H9 (cell line): ENCODE measurements at regions not wholly inside any gene's neighbourhood (a gene's known extent, or its start where the extent isn't known, plus 50 kb on each side); places are given as distances from the start of the nearest gene placed in this dataset.
A peak's percentile ranks its signal among the peaks of the same experiment; 100 is the strongest.

Experiments
- DNase-seq: peaks from one replicate; pipeline ENCODE4 v3.0.0-alpha.2; 2017
- H2AFZ ChIP-seq: one replicate; pipeline ENCODE4 v1.6.1; 2013; ENCODE audit warnings: mild to moderate bottlenecking, low read length, control low read depth, moderate library complexity
- H2AK5ac ChIP-seq: 2 replicates; pipeline ENCODE4 v1.6.1; 2013; ENCODE audit warnings: low read length, control low read depth, mixed read lengths; ENCODE audit not compliant: insufficient read length
- H2BK120ac ChIP-seq: one replicate; pipeline ENCODE4 v1.6.1; 2013; ENCODE audit warnings: low read depth, mild to moderate bottlenecking, low read length, control low read depth, inconsistent platforms; ENCODE audit not compliant: poor library complexity, severe bottlenecking
- H2BK12ac ChIP-seq: 2 replicates; pipeline ENCODE4 v1.6.1; 2013; ENCODE audit warnings: low read length, control low read depth, mixed read lengths, low read depth; ENCODE audit not compliant: insufficient read length
- H2BK15ac ChIP-seq: 2 replicates; pipeline ENCODE4 v1.6.1; 2013; ENCODE audit warnings: low read depth, low read length, control low read depth
- H2BK20ac ChIP-seq: one replicate; pipeline ENCODE4 v1.6.1; 2013; ENCODE audit warnings: low read depth, mild to moderate bottlenecking, low read length, control low read depth, inconsistent platforms; ENCODE audit not compliant: poor library complexity, severe bottlenecking
- H2BK5ac ChIP-seq: 2 replicates; pipeline ENCODE4 v1.6.1; 2013; ENCODE audit warnings: low read length, control low read depth, mixed read lengths; ENCODE audit not compliant: insufficient read length
- H3K14ac ChIP-seq: 2 replicates; pipeline ENCODE4 v1.6.1; 2013; ENCODE audit warnings: low read length, control low read depth; ENCODE audit not compliant: insufficient read depth
- H3K18ac ChIP-seq: 2 replicates; pipeline ENCODE4 v1.6.1; 2013; ENCODE audit warnings: low read depth, mild to moderate bottlenecking, mixed read lengths, low read length, control low read depth; ENCODE audit not compliant: insufficient read length
- H3K23ac ChIP-seq: 2 replicates; pipeline ENCODE4 v1.6.1; 2013; ENCODE audit warnings: low read length, control low read depth, mixed read lengths, low read depth; ENCODE audit not compliant: insufficient read length
- H3K23me2 ChIP-seq: 2 replicates; pipeline ENCODE4 v1.6.1; 2013; ENCODE audit warnings: low read depth, mild to moderate bottlenecking, mixed read lengths, low read length, control low read depth; ENCODE audit not compliant: insufficient read length, poor library complexity, severe bottlenecking
- H3K27ac ChIP-seq: 2 replicates; pipeline ENCODE4 v1.5.1; 2013; ENCODE audit warnings: low read length, control low read depth, mixed read lengths, low read depth; ENCODE audit not compliant: insufficient read length
- H3K27me3 ChIP-seq: 2 replicates; pipeline ENCODE4 v1.6.1; 2013; ENCODE audit warnings: low read length, control low read depth, inconsistent platforms; ENCODE audit not compliant: insufficient read depth
- H3K4ac ChIP-seq: 2 replicates; pipeline ENCODE4 v1.6.1; 2013; ENCODE audit warnings: low read depth, mild to moderate bottlenecking, control low read depth, inconsistent platforms, low read length, moderate library complexity
- H3K4me1 ChIP-seq: 2 replicates; pipeline ENCODE4 v1.6.1; 2013; ENCODE audit warnings: low read length, control low read depth, inconsistent platforms; ENCODE audit not compliant: insufficient read depth
- H3K4me2 ChIP-seq: 2 replicates; pipeline ENCODE4 v1.6.1; 2013; ENCODE audit warnings: low read length, control low read depth, mixed read lengths; ENCODE audit not compliant: insufficient read length, insufficient read depth
- H3K56ac ChIP-seq: 2 replicates; pipeline ENCODE4 v1.6.1; 2013; ENCODE audit warnings: low read depth, mild to moderate bottlenecking, mixed read lengths, low read length, control low read depth; ENCODE audit not compliant: insufficient read length
- H3K79me1 ChIP-seq: 2 replicates; pipeline ENCODE4 v1.6.1; 2013; ENCODE audit warnings: low read depth, mild to moderate bottlenecking, moderate library complexity, low read length, control low read depth, inconsistent platforms; ENCODE audit not compliant: insufficient read depth, poor library complexity, severe bottlenecking
- H3K79me2 ChIP-seq: 2 replicates; pipeline ENCODE4 v1.6.1; 2013; ENCODE audit warnings: low read length, control low read depth, inconsistent platforms; ENCODE audit not compliant: insufficient read depth
- H3K9ac ChIP-seq: 2 replicates; pipeline ENCODE4 v1.6.1; 2013; ENCODE audit warnings: low read length, control low read depth, mixed read lengths; ENCODE audit not compliant: insufficient read length; ENCODE audit errors: extremely low read depth
- H3K9me3 ChIP-seq: one replicate; pipeline ENCODE4 v1.6.1; 2013; ENCODE audit warnings: low read depth, low read length, inconsistent platforms; ENCODE audit not compliant: control insufficient read depth
- H3T11ph ChIP-seq: one replicate; pipeline ENCODE4 v1.6.1; 2013; ENCODE audit warnings: mild to moderate bottlenecking, low read length, control low read depth, inconsistent platforms
- H4K20me1 ChIP-seq: one replicate; pipeline ENCODE4 v1.6.1; 2013; ENCODE audit not compliant: control insufficient read depth, insufficient read length, insufficient read depth
- H4K5ac ChIP-seq: 2 replicates; pipeline ENCODE4 v1.6.1; 2013; ENCODE audit warnings: low read depth, mild to moderate bottlenecking, mixed read lengths, low read length, control low read depth; ENCODE audit not compliant: insufficient read length
- H4K8ac ChIP-seq: replicated peaks from 2 replicates; pipeline ENCODE4 v1.6.1; 2013; ENCODE audit warnings: low read length, control low read depth, mixed read lengths, low read depth; ENCODE audit not compliant: insufficient read length
- H4K91ac ChIP-seq: 2 replicates; pipeline ENCODE4 v1.6.1; 2013; ENCODE audit warnings: low read depth, mild to moderate bottlenecking, moderate library complexity, mixed read lengths, low read length, control low read depth; ENCODE audit not compliant: insufficient read length
- H3K27ac Mint-ChIP-seq, 3 experiments: 2 replicates in 2 of 3; 3 replicates in 1 of 3; pipeline ENCODE4 v1.8.0; 2020 to 2021; ENCODE audit warnings: mixed read lengths in 3 of 3, mild to moderate bottlenecking in 1 of 3, moderate library complexity in 1 of 3
- H3K27me3 Mint-ChIP-seq: 2 replicates; pipeline ENCODE4 v1.8.0; 2021; ENCODE audit warnings: low read depth, mild to moderate bottlenecking, moderate library complexity, mixed read lengths
- H3K36me3 Mint-ChIP-seq, 3 experiments: 2 replicates in 2 of 3; 3 replicates in 1 of 3; pipeline ENCODE4 v1.8.0; 2020 to 2021; ENCODE audit warnings: low read depth in 3 of 3, mixed read lengths in 3 of 3; ENCODE audit not compliant: insufficient read depth in 1 of 3
- H3K4me1 Mint-ChIP-seq, 2 experiments: 2 replicates each; pipeline ENCODE4 v1.8.0; 2020; ENCODE audit warnings: mixed read lengths in 2 of 2
- H3K4me3 Mint-ChIP-seq, 2 experiments: 2 replicates in 1 of 2; 3 replicates in 1 of 2; pipeline ENCODE4 v1.8.0; 2020 to 2021; ENCODE audit warnings: mild to moderate bottlenecking in 2 of 2, mixed read lengths in 2 of 2, moderate library complexity in 1 of 2
- H3K9me3 Mint-ChIP-seq, 2 experiments: 2 replicates in 1 of 2; 3 replicates in 1 of 2; pipeline ENCODE4 v1.8.0; 2020; ENCODE audit warnings: mild to moderate bottlenecking in 2 of 2, mixed read lengths in 2 of 2, moderate library complexity in 1 of 2
- WGBS: extraction: QIAGEN DNeasy Blood & Tissue Kit; methylation state at CpG from one replicate; pipeline ENCODE4 v1.1.7; 2013; ENCODE audit warnings: missing lambda C conversion rate, low lambda C conversion rate, mixed read lengths; ENCODE audit not compliant: insufficient read length; ENCODE audit errors: extremely low coverage; 5-methylcytosine and 5-hydroxymethylcytosine counted together
- TF ChIP-seq, protein P1 (sequence below): fragments of 200-600 bp; sonication (generic); conservative IDR thresholded peaks from 3 replicates; pipeline ENCODE4 v1.8.0; 2021; ENCODE audit warnings: antibody characterized with exemption, mild to moderate bottlenecking

GRCh38 chr2:117085256-117085655, 729.2 kb upstream of the DDX18 start:
- Histone ChIP-seq H2BK15ac (no peak overlapping the region), H3K9ac (no peak overlapping the region), H2BK20ac (no peak overlapping the region), H3K9me3 (no peaks in the 10 kb centered on the region), H3K14ac (no peak overlapping the region), H2AFZ (no peak overlapping the region), H4K91ac (no peak overlapping the region), H2BK5ac (no peak overlapping the region), H4K5ac (no peak overlapping the region), H4K8ac (no peak overlapping the region), H4K20me1 (no peaks in the 10 kb centered on the region), H2BK12ac (no peak overlapping the region), H3K18ac (no peak overlapping the region), H3K23ac (no peak overlapping the region), H3K23me2 (no peaks in the 10 kb centered on the region), H3T11ph (no peak overlapping the region), H3K27ac (no peak overlapping the region), H3K4me1 (peaks cover 3% of the 10 kb centered on the region; the same call in 1 of the 2 replicates), H2AK5ac (no peak overlapping the region), H3K4me2 (no peak overlapping the region), H3K79me1 (no peaks in the 10 kb centered on the region), H3K79me2 (no peaks in the 10 kb centered on the region), H3K27me3 (no peaks in the 10 kb centered on the region; the same call in 1 of the 2 replicates), H3K4ac (no peak overlapping the region), H2BK120ac (no peak overlapping the region), H3K56ac (no peak overlapping the region)
- peak overlapping the region in 1 of 3 experiments; percentile 69; a peak in 2 of 7 replicates for H3K27ac Mint-ChIP-seq
- TF ChIP-seq, protein P1, sequence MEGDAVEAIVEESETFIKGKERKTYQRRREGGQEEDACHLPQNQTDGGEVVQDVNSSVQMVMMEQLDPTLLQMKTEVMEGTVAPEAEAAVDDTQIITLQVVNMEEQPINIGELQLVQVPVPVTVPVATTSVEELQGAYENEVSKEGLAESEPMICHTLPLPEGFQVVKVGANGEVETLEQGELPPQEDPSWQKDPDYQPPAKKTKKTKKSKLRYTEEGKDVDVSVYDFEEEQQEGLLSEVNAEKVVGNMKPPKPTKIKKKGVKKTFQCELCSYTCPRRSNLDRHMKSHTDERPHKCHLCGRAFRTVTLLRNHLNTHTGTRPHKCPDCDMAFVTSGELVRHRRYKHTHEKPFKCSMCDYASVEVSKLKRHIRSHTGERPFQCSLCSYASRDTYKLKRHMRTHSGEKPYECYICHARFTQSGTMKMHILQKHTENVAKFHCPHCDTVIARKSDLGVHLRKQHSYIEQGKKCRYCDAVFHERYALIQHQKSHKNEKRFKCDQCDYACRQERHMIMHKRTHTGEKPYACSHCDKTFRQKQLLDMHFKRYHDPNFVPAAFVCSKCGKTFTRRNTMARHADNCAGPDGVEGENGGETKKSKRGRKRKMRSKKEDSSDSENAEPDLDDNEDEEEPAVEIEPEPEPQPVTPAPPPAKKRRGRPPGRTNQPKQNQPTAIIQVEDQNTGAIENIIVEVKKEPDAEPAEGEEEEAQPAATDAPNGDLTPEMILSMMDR: no peak
- no CpG with 5 or more reads among the region's 3 CpGs for WGBS
- no peaks in the 10 kb centered on the region for H3K36me3 Mint-ChIP-seq
- no peak for DNase-seq
- peaks cover 38% of the 10 kb centered on the region in 2 experiments for H3K4me1 Mint-ChIP-seq
- H3K4me3 Mint-ChIP-seq: no peak overlapping the region
- H3K9me3 Mint-ChIP-seq: no peaks in the 10 kb centered on the region
- peaks cover 80% of the 10 kb centered on the region for H3K27me3 Mint-ChIP-seq
